ENCODE measurements at regions not wholly inside any gene's neighbourhood (a gene's known extent, or its start where the extent isn't known, plus 50 kb on each side); places are given as distances from the start of the nearest gene placed in this dataset.
A peak's percentile ranks its signal among the peaks of the same experiment; 100 is the strongest.

DNA sequence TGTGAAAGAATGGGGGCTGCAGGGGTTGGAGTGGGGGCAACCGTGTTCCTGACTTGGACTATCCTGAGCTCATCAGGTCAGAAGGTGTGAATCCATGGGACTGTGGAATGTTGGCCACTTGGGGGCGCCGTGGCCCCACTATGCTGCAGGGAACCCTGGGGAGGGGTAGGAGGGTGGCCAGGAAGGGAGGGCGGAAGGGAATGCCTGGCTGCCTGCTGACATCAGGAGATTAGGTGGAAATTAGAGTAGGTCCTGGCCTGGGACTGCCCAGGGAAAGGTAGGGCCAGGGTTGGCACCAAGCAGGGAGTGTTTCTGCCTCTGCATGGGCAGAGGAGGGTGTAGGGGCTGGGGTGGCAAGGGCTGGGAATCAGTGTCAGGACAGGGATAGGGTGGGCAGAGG is 65.8 kb upstream of the PRSS58 start:
- intact Hi-C loops (cut with micrococcal nuclease; ENCODE audit: unreplicated experiment) = no loop called here
- peak; percentile 60 for DNase-seq (ENCODE audit: low spot score)
- H3K27ac ChIP-seq (ENCODE audit: low read depth, low read length, poor library complexity, severe bottlenecking) = no peak overlapping the region
- TF ChIP-seq, protein P1, sequence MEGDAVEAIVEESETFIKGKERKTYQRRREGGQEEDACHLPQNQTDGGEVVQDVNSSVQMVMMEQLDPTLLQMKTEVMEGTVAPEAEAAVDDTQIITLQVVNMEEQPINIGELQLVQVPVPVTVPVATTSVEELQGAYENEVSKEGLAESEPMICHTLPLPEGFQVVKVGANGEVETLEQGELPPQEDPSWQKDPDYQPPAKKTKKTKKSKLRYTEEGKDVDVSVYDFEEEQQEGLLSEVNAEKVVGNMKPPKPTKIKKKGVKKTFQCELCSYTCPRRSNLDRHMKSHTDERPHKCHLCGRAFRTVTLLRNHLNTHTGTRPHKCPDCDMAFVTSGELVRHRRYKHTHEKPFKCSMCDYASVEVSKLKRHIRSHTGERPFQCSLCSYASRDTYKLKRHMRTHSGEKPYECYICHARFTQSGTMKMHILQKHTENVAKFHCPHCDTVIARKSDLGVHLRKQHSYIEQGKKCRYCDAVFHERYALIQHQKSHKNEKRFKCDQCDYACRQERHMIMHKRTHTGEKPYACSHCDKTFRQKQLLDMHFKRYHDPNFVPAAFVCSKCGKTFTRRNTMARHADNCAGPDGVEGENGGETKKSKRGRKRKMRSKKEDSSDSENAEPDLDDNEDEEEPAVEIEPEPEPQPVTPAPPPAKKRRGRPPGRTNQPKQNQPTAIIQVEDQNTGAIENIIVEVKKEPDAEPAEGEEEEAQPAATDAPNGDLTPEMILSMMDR (conservative IDR thresholded peaks at IDR 0.05; ENCODE audit: low read depth, low read length) = peak; percentile 72
- no peak for TF ChIP-seq EZH2 (IDR thresholded peaks at IDR 0.05; ENCODE audit: borderline replicate concordance, low read depth, low read length, poor library complexity, severe bottlenecking)
- H3K27me3 ChIP-seq (replicated peaks; ENCODE audit: insufficient read depth, low read depth, low read length, poor library complexity) = peaks cover 7% of the 10 kb centered on the region
- H3K36me3 ChIP-seq (ENCODE audit: insufficient read depth, low read length, poor library complexity, severe bottlenecking) = no peaks in the 10 kb centered on the region
- H3K4me3 ChIP-seq (ENCODE audit: low read depth, low read length, poor library complexity, severe bottlenecking) = no peak overlapping the region
- ChIA-PET CTCF (interaction anchor here (0.6 to 1.6 kb wide), 4 partner anchors 9 to 1127 kb away, joined by 3 to 5 read pairs (median 4); no protein-coding TSS in a partner anchor), POLR2A (ENCODE audit: low non-redundant PET) (no interaction called here)
- no peaks in the 10 kb centered on the region for H3K9me3 ChIP-seq (ENCODE audit: low read depth, low read length, poor library complexity, severe bottlenecking)
- BruUV-seq (replicated peaks) = no TSS peak
- no peaks in the 10 kb centered on the region for H3K4me1 ChIP-seq (ENCODE audit: insufficient read depth, low read length, poor library complexity, severe bottlenecking)

DNA sequence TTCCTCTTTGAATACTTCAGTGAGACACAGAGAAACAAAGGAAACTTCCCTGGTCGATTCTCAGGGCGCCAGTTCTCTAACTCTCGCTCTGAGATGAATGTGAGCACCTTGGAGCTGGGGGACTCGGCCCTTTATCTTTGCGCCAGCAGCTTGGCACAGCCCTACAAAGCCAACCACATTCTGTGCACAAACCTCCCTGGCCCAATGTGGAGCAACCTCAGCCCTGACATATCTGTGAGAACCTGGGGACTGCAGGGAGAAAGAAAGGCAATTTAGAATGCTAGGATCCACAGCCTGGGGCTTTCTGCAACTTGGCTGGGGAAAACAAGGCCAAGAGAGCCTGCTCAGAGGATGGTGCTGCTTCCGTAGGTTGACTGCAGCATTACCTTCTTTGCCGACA is 63.5 kb upstream of the PRSS58 start:
- no peak overlapping the region for H3K27ac ChIP-seq (ENCODE audit: low read depth, low read length, poor library complexity, severe bottlenecking)
- peaks cover 7% of the 10 kb centered on the region for H3K27me3 ChIP-seq (replicated peaks; ENCODE audit: insufficient read depth, low read depth, low read length, poor library complexity)
- no TSS peak for BruUV-seq (replicated peaks)
- intact Hi-C loops (cut with micrococcal nuclease; ENCODE audit: unreplicated experiment) = no loop called here
- H3K4me3 ChIP-seq (ENCODE audit: low read depth, low read length, poor library complexity, severe bottlenecking) = no peak overlapping the region
- H3K36me3 ChIP-seq (ENCODE audit: insufficient read depth, low read length, poor library complexity, severe bottlenecking) = no peaks in the 10 kb centered on the region
- POLR2A ChIA-PET (ENCODE audit: low non-redundant PET) = no interaction called here
- H3K4me1 ChIP-seq (ENCODE audit: insufficient read depth, low read length, poor library complexity, severe bottlenecking) = no peaks in the 10 kb centered on the region
- no peaks in the 10 kb centered on the region for H3K9me3 ChIP-seq (ENCODE audit: low read depth, low read length, poor library complexity, severe bottlenecking)
- no peak for DNase-seq (ENCODE audit: low spot score)
- TF ChIP-seq, protein P1 (conservative IDR thresholded peaks at IDR 0.05; ENCODE audit: low read depth, low read length) = no peak
- no peak for TF ChIP-seq EZH2 (IDR thresholded peaks at IDR 0.05; ENCODE audit: borderline replicate concordance, low read depth, low read length, poor library complexity, severe bottlenecking)
- CTCF ChIA-PET = no interaction called here

DNA sequence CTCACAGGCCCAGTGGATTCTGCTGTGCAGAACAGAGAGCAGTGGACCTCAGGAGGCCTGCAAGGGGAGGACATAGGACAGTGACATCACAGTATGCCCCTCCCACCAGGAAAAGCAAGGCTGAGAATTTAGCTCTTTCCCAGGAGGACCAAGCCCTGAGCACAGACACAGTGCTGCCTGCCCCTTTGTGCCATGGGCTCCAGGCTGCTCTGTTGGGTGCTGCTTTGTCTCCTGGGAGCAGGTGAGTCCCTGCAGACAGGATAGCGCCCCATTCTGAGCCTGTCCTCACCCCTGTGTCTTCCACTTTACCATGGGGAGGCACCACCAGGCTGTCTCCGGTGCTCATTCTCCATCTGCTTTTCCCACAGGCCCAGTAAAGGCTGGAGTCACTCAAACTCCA is 63.0 kb upstream of the PRSS58 start:
- intact Hi-C loops (cut with micrococcal nuclease; ENCODE audit: unreplicated experiment) = no loop called here
- CTCF ChIA-PET = no interaction called here
- Histone ChIP-seq H3K9me3 (ENCODE audit: low read depth, low read length, poor library complexity, severe bottlenecking) (no peaks in the 10 kb centered on the region), H3K4me1 (ENCODE audit: insufficient read depth, low read length, poor library complexity, severe bottlenecking) (no peaks in the 10 kb centered on the region), H3K27me3 (replicated peaks; ENCODE audit: insufficient read depth, low read depth, low read length, poor library complexity) (peaks cover 7% of the 10 kb centered on the region), H3K4me3 (ENCODE audit: low read depth, low read length, poor library complexity, severe bottlenecking) (no peak overlapping the region), H3K36me3 (ENCODE audit: insufficient read depth, low read length, poor library complexity, severe bottlenecking) (no peaks in the 10 kb centered on the region), H3K27ac (ENCODE audit: low read depth, low read length, poor library complexity, severe bottlenecking) (no peak overlapping the region)
- TF ChIP-seq, protein P1 (conservative IDR thresholded peaks at IDR 0.05; ENCODE audit: low read depth, low read length) = no peak
- TF ChIP-seq EZH2 (IDR thresholded peaks at IDR 0.05; ENCODE audit: borderline replicate concordance, low read depth, low read length, poor library complexity, severe bottlenecking) = no peak
- POLR2A ChIA-PET (ENCODE audit: low non-redundant PET) = no interaction called here
- no TSS peak for BruUV-seq (replicated peaks)
- no peak for DNase-seq (ENCODE audit: low spot score)
